Cardiac muscle cell (in vitro differentiated cells and primary cell): ENCODE measurements at regions not wholly inside any gene's neighbourhood (a gene's known extent, or its start where the extent isn't known, plus 50 kb on each side); places are given as distances from the start of the nearest gene placed in this dataset.
A peak's percentile ranks its signal among the peaks of the same experiment; 100 is the strongest.

ENCODE experiments used
- DNase-seq, 2 donors: peaks; one replicate each; pipeline versions ENCODE4 v3.0.0 to v3.0.0-alpha.2; 2010 to 2017; ENCODE audit warnings: low read depth in 1 of 2, low spot score in 1 of 2
- H3K27ac ChIP-seq: fragments of 200-600 bp; sonication (generic); 2 replicates; pipeline ENCODE4 v1.5.1; 2016
- H3K27me3 ChIP-seq: fragments of 200-600 bp; sonication (generic); 2 replicates; pipeline ENCODE4 v1.6.0; 2016; ENCODE audit warnings: control low read depth
- H3K36me3 ChIP-seq: fragments of 200-600 bp; sonication (generic); 2 replicates; pipeline ENCODE4 v1.5.1; 2016; ENCODE audit warnings: control low read depth
- H3K4me1 ChIP-seq: fragments of 200-600 bp; sonication (generic); 2 replicates; pipeline ENCODE4 v1.8.1; 2017; ENCODE audit warnings: low read depth, mild to moderate bottlenecking, mixed run types
- H3K4me3 ChIP-seq: fragments of 200-600 bp; sonication (generic); 2 replicates; pipeline ENCODE4 v1.5.1; 2016; ENCODE audit warnings: mild to moderate bottlenecking
- H3K9me3 ChIP-seq: fragments of 200-600 bp; sonication (generic); 2 replicates; pipeline ENCODE4 v1.5.1; 2017; ENCODE audit warnings: low read depth, mild to moderate bottlenecking, control low read depth
- TF ChIP-seq, protein P1 (sequence below): IDR thresholded peaks from 2 replicates; pipeline ENCODE4 v1.5.1; 2012; ENCODE audit warnings: low read depth, mild to moderate bottlenecking, low read length

DNA sequence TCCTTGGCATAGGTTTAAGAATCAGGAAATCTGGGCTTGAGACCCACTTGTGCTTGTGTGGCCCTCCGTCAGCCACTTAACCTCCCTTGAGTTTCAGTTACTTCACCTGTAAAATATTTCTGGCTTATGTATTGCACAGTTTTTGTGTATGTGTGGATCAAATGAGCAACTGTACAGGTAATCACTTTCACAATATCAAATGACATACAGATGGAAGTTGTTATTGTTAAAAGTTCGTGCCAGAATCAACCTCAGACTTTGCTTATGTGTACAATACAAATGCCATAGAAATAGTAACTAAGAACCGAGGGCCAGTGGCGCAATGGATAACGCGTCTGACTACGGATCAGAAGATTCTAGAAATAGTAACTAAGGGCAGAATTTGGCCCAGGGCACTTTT lies 65.6 kb upstream of the KIF13A start:
- H3K27ac ChIP-seq: no peak overlapping the region
- no peaks in the 10 kb centered on the region for H3K36me3 ChIP-seq
- H3K4me3 ChIP-seq: no peak overlapping the region
- H3K9me3 ChIP-seq: no peaks in the 10 kb centered on the region
- no peaks in the 10 kb centered on the region for H3K27me3 ChIP-seq
- TF ChIP-seq, protein P1, sequence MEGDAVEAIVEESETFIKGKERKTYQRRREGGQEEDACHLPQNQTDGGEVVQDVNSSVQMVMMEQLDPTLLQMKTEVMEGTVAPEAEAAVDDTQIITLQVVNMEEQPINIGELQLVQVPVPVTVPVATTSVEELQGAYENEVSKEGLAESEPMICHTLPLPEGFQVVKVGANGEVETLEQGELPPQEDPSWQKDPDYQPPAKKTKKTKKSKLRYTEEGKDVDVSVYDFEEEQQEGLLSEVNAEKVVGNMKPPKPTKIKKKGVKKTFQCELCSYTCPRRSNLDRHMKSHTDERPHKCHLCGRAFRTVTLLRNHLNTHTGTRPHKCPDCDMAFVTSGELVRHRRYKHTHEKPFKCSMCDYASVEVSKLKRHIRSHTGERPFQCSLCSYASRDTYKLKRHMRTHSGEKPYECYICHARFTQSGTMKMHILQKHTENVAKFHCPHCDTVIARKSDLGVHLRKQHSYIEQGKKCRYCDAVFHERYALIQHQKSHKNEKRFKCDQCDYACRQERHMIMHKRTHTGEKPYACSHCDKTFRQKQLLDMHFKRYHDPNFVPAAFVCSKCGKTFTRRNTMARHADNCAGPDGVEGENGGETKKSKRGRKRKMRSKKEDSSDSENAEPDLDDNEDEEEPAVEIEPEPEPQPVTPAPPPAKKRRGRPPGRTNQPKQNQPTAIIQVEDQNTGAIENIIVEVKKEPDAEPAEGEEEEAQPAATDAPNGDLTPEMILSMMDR: no peak
- DNase-seq: no peak
- H3K4me1 ChIP-seq: peaks cover 10% of the 10 kb centered on the region

DNA sequence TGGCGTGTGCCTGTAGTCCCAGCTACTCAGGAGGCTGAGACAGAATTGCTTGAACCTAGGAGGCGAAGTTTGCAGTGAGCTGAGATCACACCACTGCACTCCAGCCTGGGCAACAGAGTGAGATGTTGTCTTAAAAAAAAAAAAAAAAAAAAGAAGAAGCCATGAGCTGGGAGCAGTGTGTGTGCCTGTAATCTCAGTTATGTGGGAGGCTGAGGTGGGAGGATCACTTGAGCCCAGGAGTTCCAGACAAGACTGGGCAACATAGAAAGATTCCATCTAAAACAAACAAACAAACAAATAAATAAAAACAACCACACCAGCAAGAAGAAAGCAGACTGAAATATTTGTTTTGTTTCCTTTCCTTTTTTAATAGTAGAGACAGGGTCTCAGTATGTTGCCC lies 62.2 kb upstream of the KIF13A start:
- no peak overlapping the region for H3K27ac ChIP-seq
- H3K9me3 ChIP-seq: no peaks in the 10 kb centered on the region
- no peaks in the 10 kb centered on the region for H3K36me3 ChIP-seq
- no peaks in the 10 kb centered on the region for H3K27me3 ChIP-seq
- peaks cover 21% of the 10 kb centered on the region for H3K4me1 ChIP-seq
- TF ChIP-seq, protein P1: no peak
- no peak for DNase-seq
- H3K4me3 ChIP-seq: no peak overlapping the region

DNA sequence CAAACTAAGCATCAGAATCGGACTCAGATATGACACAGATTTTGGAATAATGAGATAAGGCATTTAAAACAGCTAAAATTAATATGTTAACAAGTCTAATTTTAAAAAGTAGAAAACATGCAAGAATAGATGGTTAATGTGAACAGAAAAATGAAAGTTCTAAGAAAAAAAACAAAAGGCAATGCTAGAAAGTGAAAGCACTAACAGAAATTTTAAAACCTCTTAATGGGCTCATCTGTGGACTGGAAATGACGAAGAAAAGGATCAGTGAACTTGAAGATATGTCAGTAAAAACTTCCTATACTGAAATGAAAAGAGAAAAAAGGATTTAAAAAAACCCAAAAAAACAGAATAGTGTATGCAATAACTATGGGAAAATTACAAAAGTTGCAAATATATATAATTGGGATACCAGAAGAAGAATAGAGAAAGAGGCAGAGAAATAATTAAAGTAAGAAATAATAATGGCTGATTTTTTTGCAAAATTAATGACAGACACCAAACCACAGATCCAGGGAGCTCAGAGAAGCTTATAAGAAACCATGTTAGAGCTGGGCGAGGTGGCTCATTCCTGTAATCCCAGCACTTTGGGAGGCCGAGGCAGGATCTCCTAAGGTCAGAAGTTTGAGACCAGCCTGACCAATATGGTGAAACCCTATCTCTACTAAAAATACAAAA lies 61.7 kb upstream of the KIF13A start:
- no peaks in the 10 kb centered on the region for H3K9me3 ChIP-seq
- no peaks in the 10 kb centered on the region for H3K27me3 ChIP-seq
- H3K4me1 ChIP-seq: peaks cover 24% of the 10 kb centered on the region
- DNase-seq: no peak
- no peaks in the 10 kb centered on the region for H3K36me3 ChIP-seq
- TF ChIP-seq, protein P1: no peak
- no peak overlapping the region for H3K4me3 ChIP-seq
- no peak overlapping the region for H3K27ac ChIP-seq

DNA sequence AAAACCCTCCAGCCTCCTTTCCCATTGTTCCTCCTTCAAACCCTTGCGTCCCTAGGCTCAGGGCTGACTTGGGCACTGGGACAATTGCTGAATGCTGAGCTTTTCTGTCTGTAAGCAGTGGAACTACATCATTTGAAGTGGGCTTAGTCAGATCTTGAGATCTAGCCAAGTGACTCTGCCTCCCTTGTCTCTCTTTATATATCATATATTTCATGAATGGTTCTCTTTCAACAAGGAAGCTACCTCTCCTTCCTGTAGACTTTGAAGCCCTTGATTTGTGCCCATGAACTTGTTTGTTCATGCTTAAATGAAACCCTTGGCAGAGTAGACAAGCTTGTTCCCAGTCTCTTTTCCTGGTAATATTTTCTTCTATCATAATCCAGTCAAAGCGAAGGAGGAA lies 60.0 kb upstream of the KIF13A start:
- peak in 1 of 2 donors; percentile 18 for DNase-seq
- Histone ChIP-seq H3K4me3 (no peak overlapping the region), H3K9me3 (no peaks in the 10 kb centered on the region), H3K4me1 (peaks cover 18% of the 10 kb centered on the region), H3K27ac (no peak overlapping the region), H3K27me3 (no peaks in the 10 kb centered on the region), H3K36me3 (no peaks in the 10 kb centered on the region)
- TF ChIP-seq, protein P1: no peak

DNA sequence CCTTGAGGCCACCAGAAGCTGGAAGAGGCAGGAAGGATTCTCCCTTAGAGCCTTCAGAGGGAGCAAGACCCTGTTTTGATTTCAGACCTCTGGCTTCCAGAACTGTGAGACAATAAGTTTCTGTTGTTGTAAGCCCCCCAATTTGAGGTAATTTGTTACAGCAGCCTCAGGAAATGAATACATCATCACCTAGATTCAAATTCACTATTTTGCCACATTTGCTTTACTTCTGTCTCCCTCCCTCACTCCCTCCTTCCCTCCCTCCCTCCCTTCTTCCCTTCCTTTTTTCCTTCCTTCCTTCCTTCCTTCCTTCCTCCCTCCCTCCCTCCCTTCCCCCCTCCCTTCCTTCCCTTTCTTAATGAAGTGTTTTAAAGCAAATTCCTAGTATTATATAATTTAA lies 58.1 kb upstream of the KIF13A start:
- TF ChIP-seq, protein P1: no peak

More for the DNA sequence above, 58.1 kb upstream of the KIF13A start:
- H3K9me3 ChIP-seq: no peaks in the 10 kb centered on the region
- peak overlapping the region; percentile 88 for H3K27ac ChIP-seq
- H3K4me3 ChIP-seq: no peak overlapping the region
- peaks cover 18% of the 10 kb centered on the region for H3K4me1 ChIP-seq
- no peaks in the 10 kb centered on the region for H3K27me3 ChIP-seq
- H3K36me3 ChIP-seq: no peaks in the 10 kb centered on the region
- DNase-seq: no peak
